H9 (cell line): ENCODE measurements at regions not wholly inside any gene's neighbourhood (a gene's known extent, or its start where the extent isn't known, plus 50 kb on each side); places are given as distances from the start of the nearest gene placed in this dataset.

ENCODE experiments used
- DNase-seq: peaks from one replicate; pipeline ENCODE4 v3.0.0-alpha.2; 2017
- H2AFZ ChIP-seq: one replicate; pipeline ENCODE4 v1.6.1; 2013; ENCODE audit warnings: mild to moderate bottlenecking, low read length, control low read depth, moderate library complexity
- H2AK5ac ChIP-seq: 2 replicates; pipeline ENCODE4 v1.6.1; 2013; ENCODE audit warnings: low read length, control low read depth, mixed read lengths; ENCODE audit not compliant: insufficient read length
- H2BK120ac ChIP-seq: one replicate; pipeline ENCODE4 v1.6.1; 2013; ENCODE audit warnings: low read depth, mild to moderate bottlenecking, low read length, control low read depth, inconsistent platforms; ENCODE audit not compliant: poor library complexity, severe bottlenecking
- H2BK12ac ChIP-seq: 2 replicates; pipeline ENCODE4 v1.6.1; 2013; ENCODE audit warnings: low read length, control low read depth, mixed read lengths, low read depth; ENCODE audit not compliant: insufficient read length
- H2BK15ac ChIP-seq: 2 replicates; pipeline ENCODE4 v1.6.1; 2013; ENCODE audit warnings: low read depth, low read length, control low read depth
- H2BK20ac ChIP-seq: one replicate; pipeline ENCODE4 v1.6.1; 2013; ENCODE audit warnings: low read depth, mild to moderate bottlenecking, low read length, control low read depth, inconsistent platforms; ENCODE audit not compliant: poor library complexity, severe bottlenecking
- H2BK5ac ChIP-seq: 2 replicates; pipeline ENCODE4 v1.6.1; 2013; ENCODE audit warnings: low read length, control low read depth, mixed read lengths; ENCODE audit not compliant: insufficient read length
- H3K14ac ChIP-seq: 2 replicates; pipeline ENCODE4 v1.6.1; 2013; ENCODE audit warnings: low read length, control low read depth; ENCODE audit not compliant: insufficient read depth
- H3K18ac ChIP-seq: 2 replicates; pipeline ENCODE4 v1.6.1; 2013; ENCODE audit warnings: low read depth, mild to moderate bottlenecking, mixed read lengths, low read length, control low read depth; ENCODE audit not compliant: insufficient read length
- H3K23ac ChIP-seq: 2 replicates; pipeline ENCODE4 v1.6.1; 2013; ENCODE audit warnings: low read length, control low read depth, mixed read lengths, low read depth; ENCODE audit not compliant: insufficient read length
- H3K23me2 ChIP-seq: 2 replicates; pipeline ENCODE4 v1.6.1; 2013; ENCODE audit warnings: low read depth, mild to moderate bottlenecking, mixed read lengths, low read length, control low read depth; ENCODE audit not compliant: insufficient read length, poor library complexity, severe bottlenecking
- H3K27ac ChIP-seq: 2 replicates; pipeline ENCODE4 v1.5.1; 2013; ENCODE audit warnings: low read length, control low read depth, mixed read lengths, low read depth; ENCODE audit not compliant: insufficient read length
- H3K27me3 ChIP-seq: 2 replicates; pipeline ENCODE4 v1.6.1; 2013; ENCODE audit warnings: low read length, control low read depth, inconsistent platforms; ENCODE audit not compliant: insufficient read depth
- H3K4ac ChIP-seq: 2 replicates; pipeline ENCODE4 v1.6.1; 2013; ENCODE audit warnings: low read depth, mild to moderate bottlenecking, control low read depth, inconsistent platforms, low read length, moderate library complexity
- H3K4me1 ChIP-seq: 2 replicates; pipeline ENCODE4 v1.6.1; 2013; ENCODE audit warnings: low read length, control low read depth, inconsistent platforms; ENCODE audit not compliant: insufficient read depth
- H3K4me2 ChIP-seq: 2 replicates; pipeline ENCODE4 v1.6.1; 2013; ENCODE audit warnings: low read length, control low read depth, mixed read lengths; ENCODE audit not compliant: insufficient read length, insufficient read depth
- H3K56ac ChIP-seq: 2 replicates; pipeline ENCODE4 v1.6.1; 2013; ENCODE audit warnings: low read depth, mild to moderate bottlenecking, mixed read lengths, low read length, control low read depth; ENCODE audit not compliant: insufficient read length
- H3K79me1 ChIP-seq: 2 replicates; pipeline ENCODE4 v1.6.1; 2013; ENCODE audit warnings: low read depth, mild to moderate bottlenecking, moderate library complexity, low read length, control low read depth, inconsistent platforms; ENCODE audit not compliant: insufficient read depth, poor library complexity, severe bottlenecking
- H3K79me2 ChIP-seq: 2 replicates; pipeline ENCODE4 v1.6.1; 2013; ENCODE audit warnings: low read length, control low read depth, inconsistent platforms; ENCODE audit not compliant: insufficient read depth
- H3K9ac ChIP-seq: 2 replicates; pipeline ENCODE4 v1.6.1; 2013; ENCODE audit warnings: low read length, control low read depth, mixed read lengths; ENCODE audit not compliant: insufficient read length; ENCODE audit errors: extremely low read depth
- H3K9me3 ChIP-seq: one replicate; pipeline ENCODE4 v1.6.1; 2013; ENCODE audit warnings: low read depth, low read length, inconsistent platforms; ENCODE audit not compliant: control insufficient read depth
- H3T11ph ChIP-seq: one replicate; pipeline ENCODE4 v1.6.1; 2013; ENCODE audit warnings: mild to moderate bottlenecking, low read length, control low read depth, inconsistent platforms
- H4K20me1 ChIP-seq: one replicate; pipeline ENCODE4 v1.6.1; 2013; ENCODE audit not compliant: control insufficient read depth, insufficient read length, insufficient read depth
- H4K5ac ChIP-seq: 2 replicates; pipeline ENCODE4 v1.6.1; 2013; ENCODE audit warnings: low read depth, mild to moderate bottlenecking, mixed read lengths, low read length, control low read depth; ENCODE audit not compliant: insufficient read length
- H4K8ac ChIP-seq: replicated peaks from 2 replicates; pipeline ENCODE4 v1.6.1; 2013; ENCODE audit warnings: low read length, control low read depth, mixed read lengths, low read depth; ENCODE audit not compliant: insufficient read length
- H4K91ac ChIP-seq: 2 replicates; pipeline ENCODE4 v1.6.1; 2013; ENCODE audit warnings: low read depth, mild to moderate bottlenecking, moderate library complexity, mixed read lengths, low read length, control low read depth; ENCODE audit not compliant: insufficient read length
- H3K27ac Mint-ChIP-seq, 3 experiments: 2 replicates in 2 of 3; 3 replicates in 1 of 3; pipeline ENCODE4 v1.8.0; 2020 to 2021; ENCODE audit warnings: mixed read lengths in 3 of 3, mild to moderate bottlenecking in 1 of 3, moderate library complexity in 1 of 3
- H3K27me3 Mint-ChIP-seq: 2 replicates; pipeline ENCODE4 v1.8.0; 2021; ENCODE audit warnings: low read depth, mild to moderate bottlenecking, moderate library complexity, mixed read lengths
- H3K36me3 Mint-ChIP-seq, 3 experiments: 2 replicates in 2 of 3; 3 replicates in 1 of 3; pipeline ENCODE4 v1.8.0; 2020 to 2021; ENCODE audit warnings: low read depth in 3 of 3, mixed read lengths in 3 of 3; ENCODE audit not compliant: insufficient read depth in 1 of 3
- H3K4me1 Mint-ChIP-seq, 2 experiments: 2 replicates each; pipeline ENCODE4 v1.8.0; 2020; ENCODE audit warnings: mixed read lengths in 2 of 2
- H3K4me3 Mint-ChIP-seq, 2 experiments: 2 replicates in 1 of 2; 3 replicates in 1 of 2; pipeline ENCODE4 v1.8.0; 2020 to 2021; ENCODE audit warnings: mild to moderate bottlenecking in 2 of 2, mixed read lengths in 2 of 2, moderate library complexity in 1 of 2
- H3K9me3 Mint-ChIP-seq, 2 experiments: 2 replicates in 1 of 2; 3 replicates in 1 of 2; pipeline ENCODE4 v1.8.0; 2020; ENCODE audit warnings: mild to moderate bottlenecking in 2 of 2, mixed read lengths in 2 of 2, moderate library complexity in 1 of 2
- WGBS: extraction: QIAGEN DNeasy Blood & Tissue Kit; methylation state at CpG from one replicate; pipeline ENCODE4 v1.1.7; 2013; ENCODE audit warnings: missing lambda C conversion rate, low lambda C conversion rate, mixed read lengths; ENCODE audit not compliant: insufficient read length; ENCODE audit errors: extremely low coverage; 5-methylcytosine and 5-hydroxymethylcytosine counted together
- TF ChIP-seq, protein P1 (sequence below): fragments of 200-600 bp; sonication (generic); conservative IDR thresholded peaks from 3 replicates; pipeline ENCODE4 v1.8.0; 2021; ENCODE audit warnings: antibody characterized with exemption, mild to moderate bottlenecking

DNA sequence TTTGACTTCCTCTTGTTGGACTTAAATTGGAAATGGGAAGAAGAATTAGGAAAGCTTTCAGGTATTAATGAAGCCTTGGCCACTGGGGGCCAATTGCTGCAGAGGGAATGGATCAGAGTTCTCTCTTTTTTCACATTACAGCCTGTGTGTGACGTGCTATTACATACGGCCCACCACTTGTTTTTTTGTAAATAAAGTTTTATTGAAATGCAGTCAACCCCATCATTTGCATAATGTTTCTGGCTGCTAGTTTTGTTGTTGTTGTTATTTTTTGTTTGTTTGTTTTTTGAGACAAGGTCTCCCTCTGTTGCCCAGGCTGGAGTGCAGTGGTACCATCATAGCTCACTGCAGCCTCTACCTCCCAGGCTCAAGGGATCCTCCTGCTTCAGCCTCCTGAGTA lies 98.4 kb downstream of the ASMT start:
- Mint-ChIP-seq H3K36me3 (peaks cover 0 to 4% (median 3%) of the 10 kb centered on the region in 3 experiments; a peak in 2 of 7 replicates), H3K4me3 (no peak overlapping the region)

More for the DNA sequence above, 98.4 kb downstream of the ASMT start:
- Mint-ChIP-seq H3K9me3 (peaks cover 3 to 4% of the 10 kb centered on the region in 2 experiments; a peak in 3 of 5 replicates), H3K27ac (no peak overlapping the region), H3K27me3 (no peaks in the 10 kb centered on the region), H3K4me1 (no peaks in the 10 kb centered on the region)
- Histone ChIP-seq H3K79me2 (no peaks in the 10 kb centered on the region), H2BK20ac (no peak overlapping the region), H4K8ac (no peak overlapping the region), H4K91ac (no peak overlapping the region), H2BK12ac (no peak overlapping the region), H2BK120ac (no peak overlapping the region), H3K23me2 (no peaks in the 10 kb centered on the region), H3K27ac (no peak overlapping the region), H4K5ac (no peak overlapping the region), H3T11ph (no peak overlapping the region), H3K4me1 (no peaks in the 10 kb centered on the region), H2BK5ac (no peak overlapping the region), H3K23ac (no peak overlapping the region), H3K18ac (no peak overlapping the region), H3K79me1 (no peaks in the 10 kb centered on the region), H3K4me2 (no peak overlapping the region), H3K27me3 (no peaks in the 10 kb centered on the region), H3K9ac (no peak overlapping the region), H2BK15ac (no peak overlapping the region), H4K20me1 (no peaks in the 10 kb centered on the region), H2AFZ (no peak overlapping the region), H3K9me3 (no peaks in the 10 kb centered on the region), H3K4ac (no peak overlapping the region), H3K56ac (no peak overlapping the region), H2AK5ac (no peak overlapping the region), H3K14ac (no peak overlapping the region)
- TF ChIP-seq, protein P1, sequence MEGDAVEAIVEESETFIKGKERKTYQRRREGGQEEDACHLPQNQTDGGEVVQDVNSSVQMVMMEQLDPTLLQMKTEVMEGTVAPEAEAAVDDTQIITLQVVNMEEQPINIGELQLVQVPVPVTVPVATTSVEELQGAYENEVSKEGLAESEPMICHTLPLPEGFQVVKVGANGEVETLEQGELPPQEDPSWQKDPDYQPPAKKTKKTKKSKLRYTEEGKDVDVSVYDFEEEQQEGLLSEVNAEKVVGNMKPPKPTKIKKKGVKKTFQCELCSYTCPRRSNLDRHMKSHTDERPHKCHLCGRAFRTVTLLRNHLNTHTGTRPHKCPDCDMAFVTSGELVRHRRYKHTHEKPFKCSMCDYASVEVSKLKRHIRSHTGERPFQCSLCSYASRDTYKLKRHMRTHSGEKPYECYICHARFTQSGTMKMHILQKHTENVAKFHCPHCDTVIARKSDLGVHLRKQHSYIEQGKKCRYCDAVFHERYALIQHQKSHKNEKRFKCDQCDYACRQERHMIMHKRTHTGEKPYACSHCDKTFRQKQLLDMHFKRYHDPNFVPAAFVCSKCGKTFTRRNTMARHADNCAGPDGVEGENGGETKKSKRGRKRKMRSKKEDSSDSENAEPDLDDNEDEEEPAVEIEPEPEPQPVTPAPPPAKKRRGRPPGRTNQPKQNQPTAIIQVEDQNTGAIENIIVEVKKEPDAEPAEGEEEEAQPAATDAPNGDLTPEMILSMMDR: no peak
- WGBS: no CpG with 5 or more reads among the region's 2 CpGs
- DNase-seq: no peak
